HepG2 (cell line): ENCODE measurements at regions not wholly inside any gene's neighbourhood (a gene's known extent, or its start where the extent isn't known, plus 50 kb on each side); places are given as distances from the start of the nearest gene placed in this dataset.
A peak's percentile ranks its signal among the peaks of the same experiment; 100 is the strongest.

ENCODE experiments used
- ATF7-NPFF ChIP-seq: sonication (generic); formaldehyde crosslinking; IDR thresholded peaks from 2 replicates; pipeline ENCODE4 v1.8.1; 2023; ENCODE audit warnings: mild to moderate bottlenecking, low read depth, missing genetic modification reagents, moderate library complexity
- BCL3 ChIP-seq: sonication (generic); formaldehyde crosslinking; IDR thresholded peaks from 2 replicates; pipeline ENCODE4 v1.5.1; 2020; ENCODE audit warnings: mild to moderate bottlenecking, missing genetic modification reagents, moderate library complexity
- BRCA1 ChIP-seq: sonication (generic); formaldehyde crosslinking; IDR thresholded peaks from 2 replicates; pipeline ENCODE4 v1.4.0; 2020; ENCODE audit warnings: missing genetic modification reagents
- HNF4A ChIP-seq: sonication (generic); formaldehyde crosslinking; IDR thresholded peaks from 2 replicates; pipeline ENCODE4 v1.4.0; 2020; ENCODE audit warnings: missing genetic modification reagents
- IKZF4 ChIP-seq: sonication (generic); formaldehyde crosslinking; IDR thresholded peaks from 2 replicates; pipeline ENCODE4 v1.5.1; 2020; ENCODE audit warnings: borderline replicate concordance, mild to moderate bottlenecking, low read depth, missing genetic modification reagents; ENCODE audit errors: not compliant biosample characterization
- KDM5B ChIP-seq: sonication (generic); formaldehyde crosslinking; IDR thresholded peaks from 2 replicates; pipeline ENCODE4 v1.4.0; 2020; ENCODE audit warnings: missing genetic modification reagents, mild to moderate bottlenecking, borderline replicate concordance
- MED13 ChIP-seq: sonication (generic); formaldehyde crosslinking; IDR thresholded peaks from 2 replicates; pipeline ENCODE4 v1.5.0; 2020; ENCODE audit warnings: missing genetic modification reagents
- MEIS2 ChIP-seq: sonication (generic); formaldehyde crosslinking; IDR thresholded peaks from 2 replicates; pipeline ENCODE4 v1.9.0; 2021; ENCODE audit warnings: mild to moderate bottlenecking, missing genetic modification reagents
- PTBP1 ChIP-seq: fragments of 200-400 bp; formaldehyde crosslinking; IDR thresholded peaks from 2 replicates; pipeline ENCODE4 v1.6.1; 2018; ENCODE audit warnings: low read length, low read depth; ENCODE audit not compliant: poor library complexity, severe bottlenecking
- RFXANK ChIP-seq: IDR thresholded peaks from 2 replicates; pipeline ENCODE4 v1.6.1; 2016
- ZBTB8A ChIP-seq: sonication (generic); formaldehyde crosslinking; IDR thresholded peaks from 2 replicates; pipeline ENCODE4 v1.4.0; 2020; ENCODE audit warnings: mild to moderate bottlenecking, low read depth, missing genetic modification reagents, borderline replicate concordance
- ZGPAT ChIP-seq: IDR thresholded peaks from 2 replicates; pipeline ENCODE4 v1.6.1; 2016; ENCODE audit warnings: mild to moderate bottlenecking
- ZMYM4 ChIP-seq: sonication (generic); formaldehyde crosslinking; IDR thresholded peaks from 2 replicates; pipeline ENCODE4 v1.8.1; 2023; ENCODE audit warnings: mild to moderate bottlenecking, missing genetic modification reagents
- ZNF230 ChIP-seq: sonication (generic); formaldehyde crosslinking; IDR thresholded peaks from 2 replicates; pipeline ENCODE4 v1.4.0; 2020; ENCODE audit warnings: mild to moderate bottlenecking, missing genetic modification reagents
- ZNF280B ChIP-seq: sonication (generic); formaldehyde crosslinking; IDR thresholded peaks from 2 replicates; pipeline ENCODE4 v1.5.0; 2020; ENCODE audit warnings: missing genetic modification reagents, mild to moderate bottlenecking, borderline replicate concordance
- ZNF318 ChIP-seq: sonication (generic); formaldehyde crosslinking; IDR thresholded peaks from 2 replicates; pipeline ENCODE4 v1.4.0; 2020; ENCODE audit warnings: mild to moderate bottlenecking, missing genetic modification reagents
- ZNF615 ChIP-seq: sonication (generic); formaldehyde crosslinking; IDR thresholded peaks from 2 replicates; pipeline ENCODE4 v1.5.0; 2020; ENCODE audit warnings: mild to moderate bottlenecking, missing genetic modification reagents, borderline replicate concordance

GRCh38 chr2:12456293-12457106 is 260.2 kb upstream of the TRIB2 start (continued):
- TF ChIP-seq ZNF230 (no peak), MEIS2 (no peak), BRCA1 (CRISPR knock-in tag) (no peak), HNF4A (CRISPR knock-in tag) (peak; percentile 76), MED13 (CRISPR knock-in tag) (no peak), ZNF280B (CRISPR knock-in tag) (no peak), ZGPAT (CRISPR knock-in tag) (peak; percentile 96), ZNF615 (no peak), ZBTB8A (no peak), RFXANK (CRISPR knock-in tag) (peak; percentile 92), PTBP1 (no peak), KDM5B (CRISPR knock-in tag) (no peak), ATF7-NPFF (no peak), ZMYM4 (peak; percentile 79), IKZF4 (CRISPR knock-in tag) (no peak), ZNF318 (no peak), BCL3 (CRISPR knock-in tag) (no peak)
